Stimulated activated effector memory CD8-positive, alpha-beta T cell treated with anti-CD3 and anti-CD28 coated beads, Interleukin-12 subunit alpha, Interleukin-12 subunit beta, amount 100 ng/mL, for 72 hours (primary cell): ENCODE measurements at regions not wholly inside any gene's neighbourhood (a gene's known extent, or its start where the extent isn't known, plus 50 kb on each side); places are given as distances from the start of the nearest gene placed in this dataset.
A peak's percentile ranks its signal among the peaks of the same experiment; 100 is the strongest.

Source experiments
- ATAC-seq: fragments of 150-1000 bp; cut with Tn5 transposase; 2 replicates; pipeline ENCODE4 v1.10.0; 2021
- DNase-seq, 2 donors: peaks; one replicate each; pipeline ENCODE4 v3.0.0; 2021 to 2022; ENCODE audit warnings: low spot score in 2 of 2
- H3K27ac Mint-ChIP-seq: one replicate; pipeline ENCODE4 v1.8.0; 2022; ENCODE audit warnings: mild to moderate bottlenecking, mixed read lengths
- H3K36me3 Mint-ChIP-seq: one replicate; pipeline ENCODE4 v1.8.0; 2022; ENCODE audit warnings: mild to moderate bottlenecking, mixed read lengths
- H3K4me1 Mint-ChIP-seq: one replicate; pipeline ENCODE4 v1.8.0; 2022; ENCODE audit warnings: mixed read lengths
- H3K4me3 Mint-ChIP-seq: one replicate; pipeline ENCODE4 v1.8.0; 2022; ENCODE audit warnings: mild to moderate bottlenecking, mixed read lengths
- H3K9me3 Mint-ChIP-seq: one replicate; pipeline ENCODE4 v1.8.0; 2022; ENCODE audit warnings: mixed read lengths

GRCh38 chr1:78348496-78349284 lies 142.1 kb upstream of the PTGFR start:
- H3K9me3 Mint-ChIP-seq: peaks cover 3% of the 10 kb centered on the region
- H3K4me1 Mint-ChIP-seq: no peaks in the 10 kb centered on the region
- H3K36me3 Mint-ChIP-seq: no peaks in the 10 kb centered on the region
- ATAC-seq: no peak
- H3K27ac Mint-ChIP-seq: no peak overlapping the region
- H3K4me3 Mint-ChIP-seq: no peak overlapping the region
- DNase-seq: no peak

GRCh38 chr1:78351551-78352216 lies 139.1 kb upstream of the PTGFR start:
- DNase-seq (no peak), ATAC-seq (no peak)
- Mint-ChIP-seq H3K36me3 (no peaks in the 10 kb centered on the region), H3K9me3 (peaks cover 6% of the 10 kb centered on the region), H3K4me1 (no peaks in the 10 kb centered on the region), H3K27ac (no peak overlapping the region), H3K4me3 (no peak overlapping the region)

- no peaks in the 10 kb centered on the region for H3K4me1 Mint-ChIP-seq
- ATAC-seq: no peak
- H3K36me3 Mint-ChIP-seq: no peaks in the 10 kb centered on the region
- no peak overlapping the region for H3K4me3 Mint-ChIP-seq
- DNase-seq: no peak
- no peak overlapping the region for H3K27ac Mint-ChIP-seq
- peaks cover 6% of the 10 kb centered on the region for H3K9me3 Mint-ChIP-seq
These were observed 135.1 kb upstream of the PTGFR start for GRCh38 chr1:78355656-78356055.

- no peaks in the 10 kb centered on the region for H3K4me1 Mint-ChIP-seq
These were observed 132.6 kb upstream of the PTGFR start for GRCh38 chr1:78358165-78358564.

GRCh38 chr1:78359666-78360065 lies 131.1 kb upstream of the PTGFR start:
- no peak for ATAC-seq
- no peak overlapping the region for H3K27ac Mint-ChIP-seq
- H3K4me1 Mint-ChIP-seq: no peaks in the 10 kb centered on the region
- no peak overlapping the region for H3K4me3 Mint-ChIP-seq
- H3K9me3 Mint-ChIP-seq: peaks cover 3% of the 10 kb centered on the region
- H3K36me3 Mint-ChIP-seq: no peaks in the 10 kb centered on the region
- no peak for DNase-seq

More at GRCh38 chr1:78358165-78358564, 132.6 kb upstream of the PTGFR start:
- Mint-ChIP-seq H3K4me3 (no peak overlapping the region), H3K36me3 (no peaks in the 10 kb centered on the region), H3K9me3 (peaks cover 3% of the 10 kb centered on the region), H3K27ac (no peak overlapping the region)
- DNase-seq (no peak), ATAC-seq (no peak)

- ATAC-seq: no peak
- no peaks in the 10 kb centered on the region for H3K9me3 Mint-ChIP-seq
- H3K27ac Mint-ChIP-seq: no peak overlapping the region
- no peak for DNase-seq
- H3K36me3 Mint-ChIP-seq: no peaks in the 10 kb centered on the region
- H3K4me3 Mint-ChIP-seq: no peak overlapping the region
- no peaks in the 10 kb centered on the region for H3K4me1 Mint-ChIP-seq
These were observed 130.2 kb upstream of the PTGFR start for GRCh38 chr1:78360584-78360983.

GRCh38 chr1:78367700-78368099 lies 123.1 kb upstream of the PTGFR start:
- no peaks in the 10 kb centered on the region for H3K36me3 Mint-ChIP-seq
- H3K4me3 Mint-ChIP-seq: no peak overlapping the region
- H3K27ac Mint-ChIP-seq: no peak overlapping the region
- no peaks in the 10 kb centered on the region for H3K4me1 Mint-ChIP-seq
- ATAC-seq: no peak
- no peak for DNase-seq
- H3K9me3 Mint-ChIP-seq: peaks cover 2% of the 10 kb centered on the region

- ATAC-seq (no peak), DNase-seq (no peak)
- Mint-ChIP-seq H3K4me3 (no peak overlapping the region), H3K4me1 (no peaks in the 10 kb centered on the region), H3K27ac (no peak overlapping the region), H3K9me3 (peaks cover 2% of the 10 kb centered on the region), H3K36me3 (no peaks in the 10 kb centered on the region)
These were observed 121.2 kb upstream of the PTGFR start for GRCh38 chr1:78369546-78369945.

- Mint-ChIP-seq H3K4me1 (no peaks in the 10 kb centered on the region), H3K4me3 (no peak overlapping the region), H3K27ac (no peak overlapping the region), H3K9me3 (peaks cover 2% of the 10 kb centered on the region), H3K36me3 (no peaks in the 10 kb centered on the region)
- ATAC-seq: peak; percentile 28
- no peak for DNase-seq
These were observed 120.4 kb upstream of the PTGFR start for GRCh38 chr1:78370356-78370755.

GRCh38 chr1:78370779-78371482 lies 119.8 kb upstream of the PTGFR start:
- Mint-ChIP-seq H3K4me1 (no peaks in the 10 kb centered on the region), H3K4me3 (no peak overlapping the region), H3K27ac (no peak overlapping the region), H3K9me3 (peaks cover 2% of the 10 kb centered on the region), H3K36me3 (no peaks in the 10 kb centered on the region)
- DNase-seq (no peak), ATAC-seq (no peak)

- Mint-ChIP-seq H3K9me3 (peaks cover 2% of the 10 kb centered on the region), H3K4me1 (no peaks in the 10 kb centered on the region), H3K36me3 (no peaks in the 10 kb centered on the region), H3K27ac (no peak overlapping the region), H3K4me3 (no peak overlapping the region)
- DNase-seq (no peak), ATAC-seq (no peak)
These were observed 117.1 kb upstream of the PTGFR start for GRCh38 chr1:78373676-78374075.

GRCh38 chr1:78375996-78376395 lies 114.8 kb upstream of the PTGFR start:
- H3K27ac Mint-ChIP-seq: no peak overlapping the region
- no peaks in the 10 kb centered on the region for H3K9me3 Mint-ChIP-seq
- no peak for ATAC-seq
- H3K4me1 Mint-ChIP-seq: no peaks in the 10 kb centered on the region
- DNase-seq: no peak
- no peak overlapping the region for H3K4me3 Mint-ChIP-seq
- H3K36me3 Mint-ChIP-seq: no peaks in the 10 kb centered on the region

GRCh38 chr1:78377356-78377928 lies 113.3 kb upstream of the PTGFR start:
- ATAC-seq: no peak
- Mint-ChIP-seq H3K36me3 (no peaks in the 10 kb centered on the region), H3K4me3 (no peak overlapping the region), H3K9me3 (peaks cover under 1% of the 10 kb centered on the region), H3K4me1 (no peaks in the 10 kb centered on the region), H3K27ac (no peak overlapping the region)
- DNase-seq: no peak

- Mint-ChIP-seq H3K4me1 (no peaks in the 10 kb centered on the region), H3K4me3 (no peak overlapping the region), H3K27ac (no peak overlapping the region), H3K36me3 (no peaks in the 10 kb centered on the region), H3K9me3 (peaks cover 2% of the 10 kb centered on the region)
- DNase-seq (no peak), ATAC-seq (no peak)
These were observed 106.9 kb upstream of the PTGFR start for GRCh38 chr1:78383923-78384322.

- Mint-ChIP-seq H3K36me3 (no peaks in the 10 kb centered on the region), H3K4me3 (no peak overlapping the region), H3K4me1 (no peaks in the 10 kb centered on the region), H3K27ac (no peak overlapping the region), H3K9me3 (peaks cover 2% of the 10 kb centered on the region)
- ATAC-seq (no peak), DNase-seq (no peak)
These were observed 104.9 kb upstream of the PTGFR start for GRCh38 chr1:78385744-78386462.
